ENCODE measurements at regions not wholly inside any gene's neighbourhood (a gene's known extent, or its start where the extent isn't known, plus 50 kb on each side); places are given as distances from the start of the nearest gene placed in this dataset.

GRCh38 chrX:100478714-100479306, 68.7 kb upstream of the PCDH19 start (continued):
- TF ChIP-seq, protein P1, sequence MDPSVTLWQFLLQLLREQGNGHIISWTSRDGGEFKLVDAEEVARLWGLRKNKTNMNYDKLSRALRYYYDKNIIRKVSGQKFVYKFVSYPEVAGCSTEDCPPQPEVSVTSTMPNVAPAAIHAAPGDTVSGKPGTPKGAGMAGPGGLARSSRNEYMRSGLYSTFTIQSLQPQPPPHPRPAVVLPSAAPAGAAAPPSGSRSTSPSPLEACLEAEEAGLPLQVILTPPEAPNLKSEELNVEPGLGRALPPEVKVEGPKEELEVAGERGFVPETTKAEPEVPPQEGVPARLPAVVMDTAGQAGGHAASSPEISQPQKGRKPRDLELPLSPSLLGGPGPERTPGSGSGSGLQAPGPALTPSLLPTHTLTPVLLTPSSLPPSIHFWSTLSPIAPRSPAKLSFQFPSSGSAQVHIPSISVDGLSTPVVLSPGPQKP (IDR thresholded peaks at IDR 0.05; ENCODE audit: low read depth, low read length), result no peak
- TF ChIP-seq ZNF274 (IDR thresholded peaks at IDR 0.05; ENCODE audit: insufficient read depth, insufficient read length), result no peak
- TF ChIP-seq NR2C2 (IDR thresholded peaks at IDR 0.05; ENCODE audit: borderline replicate concordance, control insufficient read depth, insufficient read length, low read depth), result no peak
- TF ChIP-seq TBL1XR1 (IDR thresholded peaks at IDR 0.05; ENCODE audit: low read depth, low read length), result no peak
- no peak for TF ChIP-seq BRCA1 (IDR thresholded peaks at IDR 0.05; ENCODE audit: low read depth, low read length)
- TF ChIP-seq RELB (IDR thresholded peaks at IDR 0.05; ENCODE audit: low read depth), result no peak
- TF ChIP-seq SMC3 (IDR thresholded peaks at IDR 0.05; ENCODE audit: borderline replicate concordance, low read length), result no peak
- TF ChIP-seq, protein P2, sequence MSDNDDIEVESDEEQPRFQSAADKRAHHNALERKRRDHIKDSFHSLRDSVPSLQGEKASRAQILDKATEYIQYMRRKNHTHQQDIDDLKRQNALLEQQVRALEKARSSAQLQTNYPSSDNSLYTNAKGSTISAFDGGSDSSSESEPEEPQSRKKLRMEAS (IDR thresholded peaks at IDR 0.05; ENCODE audit: low read depth, low read length), result no peak
- no peak for TF ChIP-seq CHD2 (IDR thresholded peaks at IDR 0.05; ENCODE audit: borderline replicate concordance, low read depth, low read length)
- TF ChIP-seq NRF1 (conservative IDR thresholded peaks at IDR 0.05; ENCODE audit: low read depth, low read length), result no peak
- TF ChIP-seq IKZF1 (conservative IDR thresholded peaks at IDR 0.05), result no peak

GRCh38 chrX:100477958-100478357, 67.9 kb upstream of the PCDH19 start:
- 2% methylated on average over 4 of the region's 4 CpGs for WGBS (ENCODE audit: insufficient coverage, insufficient replicate concordance, low lambda C conversion rate, missing lambda C conversion rate)
- no peak overlapping the region for H3K9ac ChIP-seq (ENCODE audit: control insufficient read depth, insufficient read depth, low read length)

More at GRCh38 chrX:100477958-100478357, 67.9 kb upstream of the PCDH19 start:
- ChIA-PET POLR2A (no interaction called here), RAD21 (ENCODE audit: unreplicated experiment) (no interaction called here), CTCF (no interaction called here), SMC1A (ENCODE audit: uncharacterized antibody, unreplicated experiment) (no interaction called here)
- intact Hi-C loops (cut with micrococcal nuclease; ENCODE audit: unreplicated experiment) (no loop called here), in situ Hi-C loops (cut with MboI) (no loop called here)
- TF ChIP-seq RUNX3 (IDR thresholded peaks at IDR 0.05; ENCODE audit: low read length), result no peak
- Histone ChIP-seq H3K9me3 (replicated peaks; ENCODE audit: control insufficient read depth, insufficient read depth, low read length) (no peaks in the 10 kb centered on the region), H4K20me1 (ENCODE audit: control insufficient read depth, insufficient read depth) (no peaks in the 10 kb centered on the region), H3K27ac (ENCODE audit: control insufficient read depth, insufficient read depth) (no peak overlapping the region), H3K36me3 (ENCODE audit: control insufficient read depth in 2 of 2, insufficient read depth in 2 of 2, low read length in 1 of 2) (no peaks in the 10 kb centered on the region), H3K27me3 (replicated peaks in 1 of 2; ENCODE audit: control insufficient read depth in 2 of 2, insufficient read depth in 2 of 2, low read length in 1 of 2) (no peaks in the 10 kb centered on the region), H3K4me2 (ENCODE audit: control insufficient read depth, insufficient read depth) (no peak overlapping the region), H3K4me3 (no peak overlapping the region), H3K79me2 (ENCODE audit: control insufficient read depth, insufficient read depth, low read length) (no peaks in the 10 kb centered on the region), H2AFZ (ENCODE audit: control insufficient read depth, low read depth, low read length) (no peak overlapping the region), H3K4me1 (ENCODE audit: control insufficient read depth, insufficient read depth, low read length) (no peaks in the 10 kb centered on the region)
- FAIRE-seq, result no peak
- ATAC-seq, result no peak
- no TSS peak for BruUV-seq (replicated peaks)
- DNase-seq (ENCODE audit: low read depth, low spot score), result no peak

Data from GM12878 (cell line).